SK-N-SH treated with all-trans-retinoic acid at 6 μM for 48 hours (cell line): ENCODE measurements at regions not wholly inside any gene's neighbourhood (a gene's known extent, or its start where the extent isn't known, plus 50 kb on each side); places are given as distances from the start of the nearest gene placed in this dataset.
A peak's percentile ranks its signal among the peaks of the same experiment; 100 is the strongest.

ENCODE experiments used
- ATAC-seq: fragments of 200-7000 bp; cut with Tn5 transposase; 3 replicates; pipeline ENCODE4 v1.9.1; 2020; ENCODE audit warnings: mild to moderate bottlenecking, moderate library complexity
- ARNTL ChIP-seq: fragments of 450-650 bp; formaldehyde crosslinking; IDR thresholded peaks from 2 replicates; pipeline ENCODE4 v1.5.0; 2020; ENCODE audit warnings: low read depth, mild to moderate bottlenecking, moderate library complexity, borderline replicate concordance
- BACH2 ChIP-seq: fragments of 250-450 bp; sonication (Bioruptor Pico); IDR thresholded peaks from 2 replicates; pipeline ENCODE4 v1.9.0; 2021; ENCODE audit warnings: mild to moderate bottlenecking, borderline replicate concordance
- CREB5 ChIP-seq: fragments of 250-450 bp; sonication (Bioruptor Pico); IDR thresholded peaks from 2 replicates; pipeline ENCODE4 v1.5.1; 2020; ENCODE audit warnings: low read depth, mild to moderate bottlenecking, moderate library complexity
- CSDC2 ChIP-seq: fragments of 250-450 bp; sonication (Bioruptor Pico); IDR thresholded peaks from 2 replicates; pipeline ENCODE4 v1.5.0; 2020; ENCODE audit warnings: mild to moderate bottlenecking, moderate library complexity
- CSRNP3 ChIP-seq: fragments of 250-450 bp; sonication (Bioruptor Pico); IDR thresholded peaks from 2 replicates; pipeline ENCODE4 v1.5.1; 2021; ENCODE audit warnings: mild to moderate bottlenecking, moderate library complexity
- ESRRG ChIP-seq: fragments of 250-450 bp; sonication (Bioruptor Pico); IDR thresholded peaks from 2 replicates; pipeline ENCODE4 v1.6.1; 2021; ENCODE audit warnings: mild to moderate bottlenecking
- GLIS3 ChIP-seq: fragments of 250-450 bp; sonication (Bioruptor Pico); IDR thresholded peaks from 2 replicates; pipeline ENCODE4 v1.5.0; 2020; ENCODE audit warnings: mild to moderate bottlenecking, moderate library complexity
- ISL1 ChIP-seq: fragments of 250-450 bp; sonication (Bioruptor Pico); IDR thresholded peaks from 2 replicates; pipeline ENCODE4 v2.1.2; 2022; ENCODE audit warnings: mild to moderate bottlenecking, moderate library complexity
- OSR1 ChIP-seq: fragments of 250-450 bp; sonication (Bioruptor Pico); IDR thresholded peaks from 2 replicates; pipeline ENCODE4 v1.8.0; 2022; ENCODE audit warnings: moderate library complexity, mild to moderate bottlenecking, inconsistent platforms
- PATZ1 ChIP-seq: fragments of 250-450 bp; sonication (Bioruptor Pico); IDR thresholded peaks from 2 replicates; pipeline ENCODE4 v1.8.0; 2020; ENCODE audit warnings: mild to moderate bottlenecking, moderate library complexity, borderline replicate concordance
- POU6F1 ChIP-seq: fragments of 250-450 bp; sonication (Bioruptor Pico); IDR thresholded peaks from 2 replicates; pipeline ENCODE4 v1.8.0; 2021; ENCODE audit warnings: low read depth, mild to moderate bottlenecking, moderate library complexity, borderline replicate concordance
- PPARA ChIP-seq: fragments of 250-450 bp; sonication (Bioruptor Pico); IDR thresholded peaks from 2 replicates; pipeline ENCODE4 v1.5.0; 2020; ENCODE audit warnings: mild to moderate bottlenecking, borderline replicate concordance
- RARB ChIP-seq: fragments of 250-450 bp; sonication (Bioruptor Pico); IDR thresholded peaks from 2 replicates; pipeline ENCODE4 v1.8.0; 2021; ENCODE audit warnings: mild to moderate bottlenecking, moderate library complexity
- SNAI2 ChIP-seq: fragments of 250-450 bp; sonication (Bioruptor Pico); IDR thresholded peaks from 2 replicates; pipeline ENCODE4 v1.5.0; 2020; ENCODE audit warnings: mild to moderate bottlenecking, moderate library complexity
- TCF4 ChIP-seq: fragments of 250-450 bp; sonication (Bioruptor Pico); IDR thresholded peaks from 2 replicates; pipeline ENCODE4 v1.8.0; 2021; ENCODE audit warnings: mild to moderate bottlenecking, moderate library complexity, borderline replicate concordance
- TOX ChIP-seq: fragments of 250-450 bp; sonication (Bioruptor Pico); IDR thresholded peaks from 2 replicates; pipeline ENCODE4 v1.8.0; 2021; ENCODE audit warnings: mild to moderate bottlenecking, moderate library complexity, borderline replicate concordance
- TSHZ2 ChIP-seq: fragments of 250-450 bp; sonication (Bioruptor Pico); IDR thresholded peaks from 2 replicates; pipeline ENCODE4 v1.5.0; 2020; ENCODE audit warnings: mild to moderate bottlenecking, moderate library complexity
- ZC3H10 ChIP-seq: fragments of 250-450 bp; sonication (Bioruptor Pico); IDR thresholded peaks from 2 replicates; pipeline ENCODE4 v1.5.1; 2021; ENCODE audit warnings: mild to moderate bottlenecking, moderate library complexity
- ZFP3 ChIP-seq: fragments of 250-450 bp; sonication (Bioruptor Pico); IDR thresholded peaks from 2 replicates; pipeline ENCODE4 v1.5.0; 2020; ENCODE audit warnings: mild to moderate bottlenecking, moderate library complexity
- ZFP30 ChIP-seq: fragments of 450-650 bp; formaldehyde crosslinking; IDR thresholded peaks from 2 replicates; pipeline ENCODE4 v1.5.0; 2022; ENCODE audit warnings: mild to moderate bottlenecking, moderate library complexity
- ZNF565 ChIP-seq: fragments of 450-650 bp; formaldehyde crosslinking; conservative IDR thresholded peaks from 2 replicates; pipeline ENCODE4 v1.5.0; 2020; ENCODE audit warnings: low read depth, mild to moderate bottlenecking, moderate library complexity
- ZNF70 ChIP-seq: fragments of 450-650 bp; formaldehyde crosslinking; IDR thresholded peaks from 2 replicates; pipeline ENCODE4 v1.5.0; 2020; ENCODE audit warnings: mild to moderate bottlenecking, moderate library complexity
- ZNF8 ChIP-seq: fragments of 450-650 bp; formaldehyde crosslinking; IDR thresholded peaks from 2 replicates; pipeline ENCODE4 v1.5.0; 2020; ENCODE audit warnings: mild to moderate bottlenecking, moderate library complexity

GRCh38 chrX:40434947-40435346 is 145.8 kb upstream of the ATP6AP2 start:
- ATAC-seq = peak; percentile 43; the same call in 1 of the 3 replicates
- TF ChIP-seq TSHZ2 (CRISPR knock-in tag) (peak; percentile 83), TCF4 (CRISPR knock-in tag) (peak; percentile 36; the same call in 1 of the 2 replicates), OSR1 (CRISPR knock-in tag) (no peak), ZFP30 (no peak), CSDC2 (CRISPR knock-in tag) (no peak), PATZ1 (CRISPR knock-in tag) (no peak), CSRNP3 (CRISPR knock-in tag) (no peak), POU6F1 (CRISPR knock-in tag) (no peak), ISL1 (CRISPR knock-in tag) (0 out of 2 replicates have a peak, but pooled peaks have one; percentile 18), ZNF565 (CRISPR knock-in tag) (no peak), ZC3H10 (CRISPR knock-in tag) (no peak), CREB5 (CRISPR knock-in tag) (no peak), ZNF8 (CRISPR knock-in tag) (no peak), ESRRG (CRISPR knock-in tag) (no peak), BACH2 (CRISPR knock-in tag) (peak; percentile 17; the same call in 1 of the 2 replicates), TOX (CRISPR knock-in tag) (no peak), ARNTL (CRISPR knock-in tag) (no peak), ZNF70 (CRISPR knock-in tag) (no peak), PPARA (CRISPR knock-in tag) (no peak), GLIS3 (CRISPR knock-in tag) (no peak), ZFP3 (no peak), RARB (CRISPR knock-in tag) (no peak), SNAI2 (CRISPR knock-in tag) (no peak)

GRCh38 chrX:40434443-40434842 is 146.3 kb upstream of the ATP6AP2 start:
- TF ChIP-seq OSR1 (CRISPR knock-in tag) = no peak
- no peak for TF ChIP-seq PATZ1 (CRISPR knock-in tag)
- TF ChIP-seq RARB (CRISPR knock-in tag) = no peak
- ATAC-seq = no peak
